Thyroid gland (tissue), 4 donors: ENCODE measurements at regions not wholly inside any gene's neighbourhood (a gene's known extent, or its start where the extent isn't known, plus 50 kb on each side); places are given as distances from the start of the nearest gene placed in this dataset.

ENCODE experiments used
- DNase-seq, 2 donors: peaks; one replicate each; pipeline ENCODE4 v3.0.0-alpha.2; 2019
- H3K27ac ChIP-seq, 3 donors: fragments of 200-600 bp; sonication (generic); 1 replicate in 2 of 3; 2 replicates in 1 of 3; pipeline ENCODE4 v1.5.1; 2016 to 2019; ENCODE audit warnings: mild to moderate bottlenecking in 1 of 3, moderate library complexity in 1 of 3
- H3K27me3 ChIP-seq: fragments of 200-600 bp; sonication (generic); one replicate; pipeline ENCODE4 v1.5.1; 2019
- H3K36me3 ChIP-seq, 2 donors: fragments of 200-600 bp; sonication (generic); one replicate each; pipeline ENCODE4 v1.5.1; 2016 to 2019
- H3K4me1 ChIP-seq, 2 donors: fragments of 200-600 bp; sonication (generic); one replicate each; pipeline ENCODE4 v1.5.1; 2017 to 2019
- H3K4me3 ChIP-seq, 3 donors: fragments of 200-600 bp; sonication (generic); replicated peaks in 1 of 3; 1 replicate in 2 of 3; 2 replicates in 1 of 3; pipeline ENCODE4 v1.5.1; 2016; ENCODE audit warnings: mild to moderate bottlenecking in 1 of 3
- H3K9me3 ChIP-seq: fragments of 200-600 bp; sonication (generic); one replicate; pipeline ENCODE4 v1.5.1; 2017
- CTCF ChIP-seq, 6 experiments: fragments of 200-600 bp in 3 of 6; fragments of 450-650 bp in 3 of 6; sonication (generic) in 3 of 6; IDR thresholded peaks; one replicate each; pipeline ENCODE4 v1.5.1; 2016 to 2019; ENCODE audit warnings: antibody characterized with exemption in 6 of 6, mild to moderate bottlenecking in 2 of 6, inconsistent platforms in 1 of 6, moderate library complexity in 1 of 6
- POLR2A ChIP-seq, 2 donors: fragments of 450-650 bp; IDR thresholded peaks; one replicate each; pipeline ENCODE4 v1.6.1; 2017; ENCODE audit warnings: antibody characterized with exemption in 2 of 2, mild to moderate bottlenecking in 2 of 2, moderate library complexity in 1 of 2
- WGBS, 2 donors: methylation state at CpG; one replicate each; pipeline ENCODE4 v1.1.5; 2017; 5-methylcytosine and 5-hydroxymethylcytosine counted together
- intact Hi-C: fragments of 100-400 bp; cut with DNase I; formaldehyde crosslinking; loops from one replicate; pipeline ENCODE4 v1.15.1; 2023

DNA sequence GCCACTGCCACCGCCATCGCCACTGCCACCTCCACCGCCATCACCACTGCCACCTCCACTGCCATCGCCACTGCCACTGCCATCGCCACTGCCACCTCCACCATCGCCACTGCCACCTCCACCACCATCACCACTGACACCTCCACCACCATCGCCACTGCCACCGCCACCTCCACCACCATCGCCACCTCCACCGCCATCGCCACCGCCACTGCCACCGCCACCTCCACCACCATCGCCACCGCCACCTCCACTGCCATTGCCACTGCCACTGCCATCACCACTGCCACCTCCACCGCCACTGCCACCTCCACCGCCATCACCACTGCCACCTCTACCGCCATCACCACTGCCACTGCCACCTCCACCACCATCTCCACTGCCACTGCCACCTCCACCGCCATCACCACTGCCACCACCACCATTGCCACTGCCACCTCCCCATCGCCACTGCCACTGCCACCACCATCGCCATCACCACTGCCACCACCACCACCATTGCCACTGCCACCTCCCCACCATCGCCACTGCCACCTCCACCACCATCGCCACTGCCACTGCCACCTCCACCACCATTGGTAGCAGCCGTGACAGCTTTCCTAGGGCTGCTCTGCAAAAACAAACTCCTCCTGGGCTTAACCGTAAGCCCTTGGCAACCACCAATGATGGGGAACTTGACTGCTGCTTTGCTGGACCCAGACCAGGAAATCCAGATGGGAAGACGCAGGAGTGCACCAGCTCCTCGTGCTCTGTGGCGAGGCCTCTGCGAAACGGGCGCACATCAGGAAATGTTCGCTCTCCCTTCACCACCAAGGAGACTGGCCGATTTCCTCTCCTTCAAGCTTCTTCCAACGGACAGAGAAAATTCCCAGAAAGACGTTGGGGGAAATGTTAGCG, 147.2 kb downstream of the RBFOX3 start:
- intact Hi-C loops: no loop called here
- TF ChIP-seq CTCF (IDR thresholded peaks at IDR 0.05): no peak
- TF ChIP-seq POLR2A (IDR thresholded peaks at IDR 0.05): no peak

GRCh38 chr17:79461041-79461440, 149.8 kb downstream of the RBFOX3 start:
- intact Hi-C loops: no loop called here
- no peak for DNase-seq
- Histone ChIP-seq H3K27ac (no peak overlapping the region), H3K36me3 (no peaks in the 10 kb centered on the region), H3K4me3 (no peak overlapping the region), H3K4me1 (no peaks in the 10 kb centered on the region), H3K27me3 (no peaks in the 10 kb centered on the region), H3K9me3 (no peaks in the 10 kb centered on the region)
- TF ChIP-seq CTCF (IDR thresholded peaks at IDR 0.05): no peak
- TF ChIP-seq POLR2A (IDR thresholded peaks at IDR 0.05): no peak
- 74 to 80% methylated on average over 2 of the region's 2 CpGs for WGBS, 2 donors

More for the DNA sequence above, 147.2 kb downstream of the RBFOX3 start:
- DNase-seq: no peak
- H3K36me3 ChIP-seq: no peaks in the 10 kb centered on the region
- H3K4me3 ChIP-seq: no peak overlapping the region
- H3K9me3 ChIP-seq: no peaks in the 10 kb centered on the region
- 91 to 92% methylated on average over 36 of the region's 36 CpGs for WGBS, 2 donors
- no peak overlapping the region for H3K27ac ChIP-seq
- H3K4me1 ChIP-seq: no peaks in the 10 kb centered on the region
- no peaks in the 10 kb centered on the region for H3K27me3 ChIP-seq

GRCh38 chr17:79459846-79460245, 151.0 kb downstream of the RBFOX3 start:
- H3K9me3 ChIP-seq: no peaks in the 10 kb centered on the region
- no peak overlapping the region for H3K4me3 ChIP-seq
- no peaks in the 10 kb centered on the region for H3K36me3 ChIP-seq
- DNase-seq: no peak
- WGBS, 2 donors: 80 to 84% methylated on average over 4 of the region's 4 CpGs
- H3K27ac ChIP-seq: no peak overlapping the region
- H3K27me3 ChIP-seq: no peaks in the 10 kb centered on the region
- no peaks in the 10 kb centered on the region for H3K4me1 ChIP-seq
- no peak for TF ChIP-seq CTCF (IDR thresholded peaks at IDR 0.05)
- TF ChIP-seq POLR2A (IDR thresholded peaks at IDR 0.05): no peak
- intact Hi-C loops: no loop called here

DNA sequence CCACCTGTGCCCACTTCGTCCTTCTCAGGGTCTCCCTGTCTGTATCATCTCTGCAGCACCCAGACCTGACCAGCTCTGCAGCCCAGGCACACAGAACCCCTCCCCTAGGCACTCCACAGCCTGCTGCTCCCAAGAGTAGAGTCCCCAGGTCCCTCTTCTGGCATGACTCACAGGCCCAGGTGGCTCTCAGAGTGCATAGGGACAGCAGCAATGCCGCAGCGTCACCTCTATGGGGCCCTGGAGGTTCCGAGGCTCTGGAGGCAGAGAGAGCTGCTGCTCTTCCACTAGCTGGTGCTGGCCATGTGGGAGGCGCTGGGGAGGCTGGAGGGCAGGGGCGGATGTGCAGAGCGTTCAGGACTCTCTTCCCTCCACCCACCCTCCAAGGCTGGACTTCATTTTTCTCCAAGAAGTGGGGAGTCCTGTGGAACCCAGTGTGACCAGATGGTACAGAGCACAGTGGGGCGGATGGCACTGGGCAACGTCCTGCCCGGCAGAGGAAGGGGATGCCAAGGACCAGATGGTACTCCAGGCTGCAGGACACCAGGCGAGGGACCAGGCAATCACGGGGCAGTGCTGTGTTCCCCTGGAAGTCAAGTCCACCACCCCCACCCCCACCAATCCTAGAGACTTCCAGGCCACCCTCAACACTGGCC, 151.7 kb downstream of the RBFOX3 start:
- Histone ChIP-seq H3K27ac (no peak overlapping the region), H3K27me3 (no peaks in the 10 kb centered on the region), H3K36me3 (no peaks in the 10 kb centered on the region), H3K4me3 (no peak overlapping the region), H3K4me1 (no peaks in the 10 kb centered on the region), H3K9me3 (no peaks in the 10 kb centered on the region)
- intact Hi-C loops: no loop called here
- 78 to 95% methylated on average over 6 to 11 of the region's 12 CpGs for WGBS, 2 donors
- DNase-seq: no peak
- no peak for TF ChIP-seq CTCF (IDR thresholded peaks at IDR 0.05)
- no peak for TF ChIP-seq POLR2A (IDR thresholded peaks at IDR 0.05)

- intact Hi-C loops: no loop called here
- H3K9me3 ChIP-seq: no peaks in the 10 kb centered on the region
- H3K27me3 ChIP-seq: no peaks in the 10 kb centered on the region
- 74 to 81% methylated on average over 12 of the region's 12 CpGs for WGBS, 2 donors
- H3K36me3 ChIP-seq: no peaks in the 10 kb centered on the region
- no peaks in the 10 kb centered on the region for H3K4me1 ChIP-seq
- H3K4me3 ChIP-seq: no peak overlapping the region
- no peak for DNase-seq
- TF ChIP-seq CTCF (IDR thresholded peaks at IDR 0.05) (no peak), POLR2A (IDR thresholded peaks at IDR 0.05) (no peak)
- no peak overlapping the region for H3K27ac ChIP-seq
Measured at GRCh38 chr17:79458356-79458755, 152.5 kb downstream of the RBFOX3 start.
